K562 (cell line): ENCODE measurements at regions not wholly inside any gene's neighbourhood (a gene's known extent, or its start where the extent isn't known, plus 50 kb on each side); places are given as distances from the start of the nearest gene placed in this dataset.

Experiments
- ATAC-seq: fragments of 200-7000 bp; cut with Tn5 transposase; 3 replicates; pipeline ENCODE4 v1.9.1; 2020; ENCODE audit warnings: moderate library complexity
- BruUV-seq: library from RNA; stranded (reverse); fragments of 400-500 nt; replicated peaks from 2 replicates; lab custom pipeline; 2021; lab: Mats Ljungman, UMichigan
- CTCF ChIA-PET: fragments of 300-600 bp; formaldehyde crosslinking; extraction: SDS; loops from one replicate; lab custom pipeline; 2021; ENCODE audit warnings: low intra/inter-chr PET ratio; lab: Yijun Ruan, JAX
- POLR2A ChIA-PET: fragments of 300-600, 350-650 bp; sonication (Branson Sonifier 250); formaldehyde crosslinking; extraction: SDS; loops from one replicate; lab custom pipeline; 2021; ENCODE audit warnings: antibody characterized with exemption, inconsistent platforms; lab: Yijun Ruan, JAX
- DNase-seq, 4 experiments: peaks; one replicate each; pipeline versions ENCODE4 v3.0.0 to v3.0.0-alpha.2; 2011 to 2018; ENCODE audit warnings: low spot score in 3 of 4, mixed read lengths in 3 of 4; ENCODE audit errors: extremely low read depth in 1 of 4
- FAIRE-seq: peaks from 2 replicates; lab custom pipeline; 2011; peaks lifted over from hg19 to GRCh38; lab: Jason Lieb, UNC
- H2AFZ ChIP-seq: 2 replicates; pipeline ENCODE4 v1.6.0; 2011; ENCODE audit warnings: low read depth, low read length, control low read depth, inconsistent platforms
- H3K27ac ChIP-seq: fragments of 200-600 bp; 3 replicates; pipeline ENCODE4 v1.8.0; 2011; ENCODE audit warnings: low read depth, mild to moderate bottlenecking, control low read depth, inconsistent platforms, low read length, moderate library complexity, mixed read lengths; ENCODE audit errors: extremely low read depth
- H3K27me3 ChIP-seq, 2 experiments: fragments of 300-600 bp in 1 of 2; 2 replicates in 1 of 2; 3 replicates in 1 of 2; pipeline versions ENCODE4 v1.6.0 to v1.8.0; 2011; ENCODE audit warnings: inconsistent platforms in 2 of 2, low read length in 2 of 2, mild to moderate bottlenecking in 1 of 2, mixed read lengths in 1 of 2, moderate library complexity in 1 of 2; ENCODE audit not compliant: control insufficient read depth in 2 of 2, insufficient read depth in 2 of 2
- H3K36me3 ChIP-seq: fragments of 300-600 bp; 3 replicates; pipeline ENCODE4 v1.8.0; 2011; ENCODE audit warnings: mild to moderate bottlenecking, low read length, inconsistent platforms; ENCODE audit not compliant: control insufficient read depth, insufficient read depth
- H3K4me1 ChIP-seq, 2 experiments: fragments of 200-600 bp in 1 of 2; replicated peaks in 1 of 2; 2 replicates in 1 of 2; 3 replicates in 1 of 2; pipeline versions ENCODE4 v1.5.1 to v1.8.0; 2011; ENCODE audit warnings: inconsistent platforms in 2 of 2, low read length in 2 of 2, mild to moderate bottlenecking in 1 of 2, mixed read lengths in 1 of 2, moderate library complexity in 1 of 2; ENCODE audit not compliant: control insufficient read depth in 2 of 2, insufficient read depth in 2 of 2
- H3K4me2 ChIP-seq: 2 replicates; pipeline ENCODE4 v1.6.1; 2011; ENCODE audit warnings: low read length, control low read depth, inconsistent platforms, mixed read lengths; ENCODE audit not compliant: insufficient read depth
- H3K4me3 ChIP-seq: fragments of 200-600 bp; sonication (generic), shearing (Covaris generic); 2 replicates; pipeline ENCODE4 v1.5.1; 2016; ENCODE audit warnings: control low read depth, inconsistent platforms
- H3K79me2 ChIP-seq: fragments of 200-600 bp; 3 replicates; pipeline ENCODE4 v1.8.0; 2011; ENCODE audit warnings: low read length, inconsistent platforms; ENCODE audit not compliant: control insufficient read depth, insufficient read depth
- H3K9ac ChIP-seq, 2 experiments: 2 replicates each; pipeline versions ENCODE4 v1.6.0 to v1.6.1; 2011; ENCODE audit warnings: low read depth in 2 of 2, low read length in 2 of 2, control low read depth in 1 of 2, inconsistent platforms in 1 of 2, mild to moderate bottlenecking in 1 of 2, mixed read lengths in 1 of 2; ENCODE audit not compliant: insufficient read depth in 1 of 2
- H3K9me1 ChIP-seq: one replicate; pipeline ENCODE4 v1.6.0; 2011; ENCODE audit warnings: inconsistent platforms, mild to moderate bottlenecking, low read length, moderate library complexity; ENCODE audit not compliant: control insufficient read depth, insufficient read depth
- H3K9me3 ChIP-seq: replicated peaks from 2 replicates; pipeline ENCODE4 v1.5.1; 2011; ENCODE audit warnings: low read depth, low read length, inconsistent platforms; ENCODE audit not compliant: control insufficient read depth, insufficient read depth
- H4K20me1 ChIP-seq: replicated peaks from 2 replicates; pipeline ENCODE4 v1.6.1; 2011; ENCODE audit warnings: low read length, inconsistent platforms, mixed read lengths; ENCODE audit not compliant: control insufficient read depth, insufficient read depth
- ARHGAP35 ChIP-seq: fragments of 450-650 bp; IDR thresholded peaks from 2 replicates; pipeline ENCODE4 v1.6.1; 2018; ENCODE audit not compliant: partially characterized antibody
- HDAC3 ChIP-seq: fragments of 450-650 bp; IDR thresholded peaks from 2 replicates; pipeline ENCODE4 v1.6.1; 2018; ENCODE audit warnings: borderline replicate concordance, mild to moderate bottlenecking, moderate library complexity; ENCODE audit not compliant: partially characterized antibody
- HIVEP1 ChIP-seq: fragments of 250-450 bp; sonication (Bioruptor Pico); IDR thresholded peaks from 2 replicates; pipeline ENCODE4 v1.4.0; 2020; ENCODE audit warnings: mild to moderate bottlenecking
- KLF10 ChIP-seq: fragments of 250-450 bp; sonication (Bioruptor Pico); IDR thresholded peaks from 2 replicates; pipeline ENCODE4 v1.6.1; 2021; ENCODE audit warnings: matching md5 sums
- MIER1 ChIP-seq: fragments of 450-650 bp; IDR thresholded peaks from 2 replicates; pipeline ENCODE4 v1.6.1; 2016; ENCODE audit warnings: antibody characterized with exemption, mild to moderate bottlenecking, low read depth
- MYBL2 ChIP-seq, 2 experiments: fragments of 450-650 bp in 1 of 2; sonication (generic) in 1 of 2; formaldehyde crosslinking in 1 of 2; IDR thresholded peaks; 2 replicates each; pipeline versions ENCODE4 v1.6.1 to v1.8.1; 2017 to 2022; ENCODE audit warnings: borderline replicate concordance in 1 of 2, inconsistent platforms in 1 of 2, low read depth in 1 of 2, mild to moderate bottlenecking in 1 of 2, missing genetic modification reagents in 1 of 2, moderate library complexity in 1 of 2
- PHB2 ChIP-seq: fragments of 450-650 bp; IDR thresholded peaks from 2 replicates; pipeline ENCODE4 v1.6.1; 2017; ENCODE audit warnings: low read depth
- POLR2AphosphoS5 ChIP-seq: IDR thresholded peaks from 2 replicates; pipeline ENCODE4 v1.6.1; 2011; ENCODE audit warnings: mild to moderate bottlenecking, low read depth, low read length, moderate library complexity; ENCODE audit not compliant: control insufficient read depth, insufficient read depth
- ZC3H8 ChIP-seq: fragments of 450-650 bp; IDR thresholded peaks from 2 replicates; pipeline ENCODE4 v1.6.1; 2017
- ZFPM2 ChIP-seq: fragments of 250-450 bp; sonication (Bioruptor Pico); IDR thresholded peaks from 2 replicates; pipeline ENCODE4 v1.5.1; 2022; ENCODE audit warnings: mild to moderate bottlenecking
- ZNF384 ChIP-seq: IDR thresholded peaks from 2 replicates; pipeline ENCODE4 v1.6.1; 2012; ENCODE audit warnings: low read depth, low read length, improper control_type of control experiment
- WGBS: fragments of 100-300 bp; shearing (Covaris generic); methylation state at CpG from one replicate; pipeline ENCODE4 v1.1.6; 2016; ENCODE audit warnings: low coverage, mixed read lengths; ENCODE audit not compliant: insufficient coverage; ENCODE audit errors: missing lambda C conversion rate; 5-methylcytosine and 5-hydroxymethylcytosine counted together
- in situ Hi-C: fragments of 300-500 bp; cut with MboI; formaldehyde crosslinking; loops from 4 replicates; pipeline ENCODE4 v1.15.0; 2018; ENCODE audit warnings: inconsistent platforms, mixed read lengths
- intact Hi-C: fragments of 100-400 bp; cut with micrococcal nuclease; formaldehyde crosslinking; loops from 2 replicates; pipeline ENCODE4 v1.14.2; 2022
- TF ChIP-seq, protein P1 (sequence below): IDR thresholded peaks from 3 replicates; pipeline ENCODE4 v1.6.1; 2011; ENCODE audit warnings: borderline replicate concordance, mild to moderate bottlenecking, moderate library complexity; ENCODE audit not compliant: insufficient read length; ENCODE audit errors: extremely low read depth
- TF ChIP-seq, protein P2 (sequence below): fragments of 250-450 bp; sonication (Bioruptor Pico); IDR thresholded peaks from 2 replicates; pipeline ENCODE4 v1.9.0; 2021; ENCODE audit warnings: mild to moderate bottlenecking

DNA sequence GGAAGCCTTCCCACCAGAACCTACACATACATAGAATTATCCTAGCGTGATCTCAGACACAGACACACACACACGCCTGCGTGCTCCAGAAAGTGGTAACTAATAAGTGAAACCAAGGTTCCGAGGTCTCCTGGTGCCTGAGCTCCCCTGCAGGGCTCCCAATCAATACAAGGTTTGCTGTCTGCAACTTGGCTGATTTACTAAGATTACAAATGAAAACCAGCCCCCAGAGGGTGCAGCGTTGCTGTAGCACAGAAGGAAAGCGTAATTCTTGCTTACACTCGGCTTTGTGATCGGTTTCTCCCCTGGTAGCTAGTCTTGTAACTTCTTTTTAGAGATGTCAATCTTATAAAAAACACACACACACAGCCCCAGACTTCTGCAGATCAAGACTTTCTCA is 334.1 kb upstream of the XYLT1 start:
- no peak for DNase-seq
- no peak overlapping the region for H2AFZ ChIP-seq
- CTCF ChIA-PET, result no interaction called here
- H3K27me3 ChIP-seq, result no peaks in the 10 kb centered on the region; a peak in 1 of 5 replicates
- 2% methylated on average over 8 of the region's 8 CpGs for WGBS
- TF ChIP-seq ZNF384 (no peak), PHB2 (no peak), MYBL2 (IDR thresholded peaks at IDR 0.05; ENCODE audit: low read depth) (no peak), MYBL2 (CRISPR knock-in tag; IDR thresholded peaks at IDR 0.05; ENCODE audit: borderline replicate concordance) (no peak), KLF10 (no peak), ARHGAP35 (no peak)
- no peaks in the 10 kb centered on the region for H3K9me3 ChIP-seq
- no peak for FAIRE-seq
- intact Hi-C loops, result no loop called here
- no peaks in the 10 kb centered on the region for H4K20me1 ChIP-seq
- POLR2A ChIA-PET, result no interaction called here
- H3K36me3 ChIP-seq, result no peaks in the 10 kb centered on the region
- no peak overlapping the region for H3K4me3 ChIP-seq
- H3K9ac ChIP-seq, result peak overlapping the region in 1 of 2 experiments; percentile 21; a peak in 1 of 4 replicates
- no peaks in the 10 kb centered on the region for H3K79me2 ChIP-seq
- H3K9me1 ChIP-seq, result no peaks in the 10 kb centered on the region
- H3K27ac ChIP-seq, result no peak overlapping the region
- no peak overlapping the region for H3K4me2 ChIP-seq
- no TSS peak for BruUV-seq
- in situ Hi-C loops, result no loop called here
- no peak for ATAC-seq
- no peaks in the 10 kb centered on the region for H3K4me1 ChIP-seq

DNA sequence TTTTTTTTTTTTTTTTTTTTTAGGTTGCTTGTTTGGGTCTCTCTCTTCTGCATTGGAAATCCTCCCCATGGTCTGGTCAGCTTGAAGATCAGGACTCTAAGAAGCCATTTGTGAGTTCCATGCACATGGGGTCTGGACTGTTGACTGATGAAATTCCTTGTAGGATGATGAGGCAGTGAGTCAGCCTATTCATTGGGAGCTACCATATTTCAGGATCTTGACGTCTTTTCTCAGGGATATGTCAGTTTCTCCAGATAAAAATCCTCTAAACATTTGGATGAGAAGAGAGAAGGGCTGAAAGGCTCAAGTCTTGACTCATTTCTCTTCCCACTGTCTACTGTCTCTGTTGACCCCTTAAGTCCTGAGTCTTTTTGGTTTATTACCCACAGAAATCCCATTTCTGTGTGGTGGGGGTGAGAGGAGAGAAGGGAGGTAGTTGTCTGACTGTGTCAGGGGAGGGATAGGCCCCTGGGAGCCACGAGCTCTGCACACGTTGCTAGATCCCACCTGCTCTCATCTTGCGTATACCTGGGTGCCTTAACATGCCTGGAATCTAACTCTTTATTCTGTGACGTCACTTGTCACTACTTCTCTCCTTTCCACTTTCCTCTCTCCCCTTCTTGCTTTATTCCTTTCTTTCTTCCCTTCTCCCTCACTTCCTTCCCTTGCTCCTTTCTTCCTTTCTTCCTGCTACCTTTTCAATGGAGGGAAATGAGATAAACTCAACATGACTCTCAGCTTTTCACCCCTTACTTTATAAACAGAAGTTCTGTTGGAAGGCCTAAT is 333.1 kb upstream of the XYLT1 start:
- ATAC-seq, result no peak
- BruUV-seq, result no TSS peak

More for the DNA sequence above, 333.1 kb upstream of the XYLT1 start:
- FAIRE-seq, result no peak
- H3K9me3 ChIP-seq, result no peaks in the 10 kb centered on the region
- H3K27ac ChIP-seq, result no peak overlapping the region
- no peaks in the 10 kb centered on the region for H3K9me1 ChIP-seq
- DNase-seq, result no peak
- no peaks in the 10 kb centered on the region for H3K36me3 ChIP-seq
- H3K27me3 ChIP-seq, result no peaks in the 10 kb centered on the region; a peak in 1 of 5 replicates
- in situ Hi-C loops (no loop called here), intact Hi-C loops (no loop called here)
- H3K4me1 ChIP-seq, result no peaks in the 10 kb centered on the region
- ChIA-PET CTCF (no interaction called here), POLR2A (interaction anchor here (0.9 kb wide), 1 partner anchor 18 kb away, joined by 3 read pairs; no protein-coding TSS in a partner anchor)
- H3K79me2 ChIP-seq, result no peaks in the 10 kb centered on the region
- H3K9ac ChIP-seq, result no peak overlapping the region
- H3K4me3 ChIP-seq, result no peak overlapping the region
- H4K20me1 ChIP-seq, result no peaks in the 10 kb centered on the region
- TF ChIP-seq, protein P1, sequence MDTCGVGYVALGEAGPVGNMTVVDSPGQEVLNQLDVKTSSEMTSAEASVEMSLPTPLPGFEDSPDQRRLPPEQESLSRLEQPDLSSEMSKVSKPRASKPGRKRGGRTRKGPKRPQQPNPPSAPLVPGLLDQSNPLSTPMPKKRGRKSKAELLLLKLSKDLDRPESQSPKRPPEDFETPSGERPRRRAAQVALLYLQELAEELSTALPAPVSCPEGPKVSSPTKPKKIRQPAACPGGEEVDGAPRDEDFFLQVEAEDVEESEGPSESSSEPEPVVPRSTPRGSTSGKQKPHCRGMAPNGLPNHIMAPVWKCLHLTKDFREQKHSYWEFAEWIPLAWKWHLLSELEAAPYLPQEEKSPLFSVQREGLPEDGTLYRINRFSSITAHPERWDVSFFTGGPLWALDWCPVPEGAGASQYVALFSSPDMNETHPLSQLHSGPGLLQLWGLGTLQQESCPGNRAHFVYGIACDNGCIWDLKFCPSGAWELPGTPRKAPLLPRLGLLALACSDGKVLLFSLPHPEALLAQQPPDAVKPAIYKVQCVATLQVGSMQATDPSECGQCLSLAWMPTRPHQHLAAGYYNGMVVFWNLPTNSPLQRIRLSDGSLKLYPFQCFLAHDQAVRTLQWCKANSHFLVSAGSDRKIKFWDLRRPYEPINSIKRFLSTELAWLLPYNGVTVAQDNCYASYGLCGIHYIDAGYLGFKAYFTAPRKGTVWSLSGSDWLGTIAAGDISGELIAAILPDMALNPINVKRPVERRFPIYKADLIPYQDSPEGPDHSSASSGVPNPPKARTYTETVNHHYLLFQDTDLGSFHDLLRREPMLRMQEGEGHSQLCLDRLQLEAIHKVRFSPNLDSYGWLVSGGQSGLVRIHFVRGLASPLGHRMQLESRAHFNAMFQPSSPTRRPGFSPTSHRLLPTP, result no peak
- no peak for TF ChIP-seq POLR2AphosphoS5
- TF ChIP-seq HDAC3, result no peak
- no peak for TF ChIP-seq HIVEP1 (CRISPR knock-in tag)
- no peak for TF ChIP-seq ZC3H8
- no peak for TF ChIP-seq MIER1
- TF ChIP-seq ZFPM2 (CRISPR knock-in tag), result no peak
- TF ChIP-seq, protein P2, sequence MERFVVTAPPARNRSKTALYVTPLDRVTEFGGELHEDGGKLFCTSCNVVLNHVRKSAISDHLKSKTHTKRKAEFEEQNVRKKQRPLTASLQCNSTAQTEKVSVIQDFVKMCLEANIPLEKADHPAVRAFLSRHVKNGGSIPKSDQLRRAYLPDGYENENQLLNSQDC, result no peak
- no peak overlapping the region for H3K4me2 ChIP-seq
- WGBS, result 3% methylated on average over 5 of the region's 5 CpGs
- H2AFZ ChIP-seq, result no peak overlapping the region
